Embryonic facial prominence (tissue), 1 donor: ENCODE measurements at regions not wholly inside any gene's neighbourhood (a gene's known extent, or its start where the extent isn't known, plus 50 kb on each side); places are given as distances from the start of the nearest gene placed in this dataset.
"Not testable (repeated sequence)": the region's sequence is repeated elsewhere in the genome, so short reads cannot be mapped to it uniquely, and the experiment has no call there.

ENCODE experiments used
- DNase-seq: peaks from one replicate; pipeline ENCODE4 v3.0.0-alpha.2; 2016; ENCODE audit errors: extremely low spot score

DNA sequence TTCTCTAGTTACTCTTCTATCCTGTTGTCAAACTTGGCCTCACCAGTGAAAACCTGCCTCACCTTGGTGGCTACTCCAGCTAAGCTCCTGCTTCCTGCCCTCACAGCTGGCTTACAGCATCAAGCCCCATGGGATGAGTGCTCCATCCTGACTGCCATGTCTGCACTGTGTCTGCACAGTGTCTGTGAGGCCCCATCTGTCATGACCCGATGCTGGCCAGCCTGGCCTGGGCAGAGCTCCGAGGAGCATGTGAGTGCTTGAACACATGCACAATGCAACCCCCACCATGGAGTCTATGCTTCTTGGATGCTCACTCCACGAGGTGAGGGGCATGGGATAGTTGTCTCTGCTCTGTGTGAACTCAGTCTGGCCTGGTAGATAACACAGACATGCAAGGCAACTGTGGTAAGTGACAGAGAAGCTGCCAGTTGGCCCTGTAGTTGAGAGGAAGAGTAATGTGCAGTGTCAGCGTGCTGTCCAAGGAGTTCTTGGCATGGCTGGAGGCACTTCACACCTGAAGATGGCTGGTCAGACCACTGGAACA is 207.1 kb upstream of the ZNF32 start:
- DNase-seq = no peak

DNA sequence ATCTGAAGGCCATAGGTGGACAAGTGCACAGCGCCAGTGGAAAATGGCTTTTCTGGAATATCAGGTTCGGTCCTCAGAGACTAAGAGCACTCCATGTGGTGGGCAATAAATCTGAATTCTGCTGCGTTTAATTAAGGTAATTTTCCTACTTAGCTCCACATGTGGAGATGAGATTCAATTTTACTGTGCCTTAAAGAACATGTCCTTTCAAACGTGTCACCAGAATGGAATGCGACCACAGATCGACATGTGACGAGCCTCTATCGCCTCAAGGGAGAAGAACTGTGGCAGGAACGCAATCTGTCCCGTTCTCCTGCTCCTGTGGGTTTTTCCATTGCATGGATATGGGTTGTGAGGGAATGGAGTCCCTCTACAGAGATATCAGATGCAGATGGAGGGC is 205.3 kb upstream of the ZNF32 start:
- DNase-seq = no peak

DNA sequence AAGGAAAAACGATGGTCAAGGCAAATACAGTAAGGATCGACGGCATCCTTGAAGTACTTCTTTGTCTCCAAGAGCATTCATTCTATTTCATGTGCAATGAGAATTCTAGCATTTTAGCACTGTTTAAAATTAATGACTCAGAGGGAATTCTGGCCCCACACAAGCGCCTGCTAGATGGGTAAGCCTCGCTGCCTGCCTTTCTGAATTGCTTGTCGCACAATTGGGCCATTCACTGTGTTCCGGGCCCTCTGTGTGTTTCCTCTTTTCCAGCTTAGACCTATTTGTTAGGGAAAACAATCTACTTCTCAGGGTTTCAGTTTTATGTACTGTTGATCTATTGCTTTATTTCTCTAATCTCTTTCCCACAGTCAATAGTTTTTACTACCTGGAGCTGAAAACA is 204.7 kb upstream of the ZNF32 start:
- no peak for DNase-seq

DNA sequence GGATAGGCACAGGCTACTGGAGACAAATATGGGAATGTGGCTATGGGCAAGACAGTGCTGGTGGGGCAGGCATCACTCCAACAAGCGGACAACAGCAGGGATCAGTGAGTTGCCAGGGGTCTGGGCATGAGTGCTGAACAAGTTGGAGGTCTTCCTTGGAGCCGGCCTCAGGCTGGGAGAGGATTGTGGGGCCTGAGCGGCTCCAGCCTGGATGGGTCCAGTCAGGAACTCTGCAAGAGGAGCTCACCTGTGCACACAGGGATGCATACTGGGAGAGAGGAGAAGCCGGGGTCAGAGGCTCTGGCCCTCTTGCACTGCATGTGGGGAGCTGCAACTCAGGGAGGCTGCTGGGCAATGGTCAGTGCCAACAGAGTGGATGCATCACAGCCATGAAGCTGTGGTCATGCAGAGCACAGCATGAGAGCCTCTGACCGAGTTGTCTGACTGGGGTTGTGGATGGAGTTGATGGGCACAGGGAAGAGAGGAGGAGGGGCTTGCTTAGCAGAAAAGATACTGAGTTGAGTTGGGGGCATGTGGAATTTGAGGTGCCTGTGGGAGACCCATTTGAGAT is 204.0 kb upstream of the ZNF32 start:
- no peak for DNase-seq

DNA sequence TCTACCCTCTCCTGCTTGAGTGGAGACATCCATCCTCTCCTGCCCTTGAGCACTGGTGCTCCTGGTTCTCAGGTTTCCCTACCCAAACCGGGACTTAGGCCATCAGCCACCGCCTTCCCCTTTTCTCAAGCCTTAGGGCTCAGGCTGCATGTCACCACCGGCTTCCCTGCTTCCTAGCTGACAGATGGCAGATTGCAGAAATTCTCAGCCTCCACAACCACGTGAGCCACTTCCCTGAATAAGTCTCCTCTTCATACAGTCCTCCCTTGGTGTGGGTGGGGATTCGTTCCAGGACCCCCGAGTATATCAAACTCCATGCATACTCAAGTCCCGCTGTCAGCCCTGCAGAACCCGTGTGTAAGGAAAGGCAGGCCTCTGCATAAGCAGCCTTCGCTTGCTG is 203.5 kb upstream of the ZNF32 start:
- DNase-seq = no peak

DNA sequence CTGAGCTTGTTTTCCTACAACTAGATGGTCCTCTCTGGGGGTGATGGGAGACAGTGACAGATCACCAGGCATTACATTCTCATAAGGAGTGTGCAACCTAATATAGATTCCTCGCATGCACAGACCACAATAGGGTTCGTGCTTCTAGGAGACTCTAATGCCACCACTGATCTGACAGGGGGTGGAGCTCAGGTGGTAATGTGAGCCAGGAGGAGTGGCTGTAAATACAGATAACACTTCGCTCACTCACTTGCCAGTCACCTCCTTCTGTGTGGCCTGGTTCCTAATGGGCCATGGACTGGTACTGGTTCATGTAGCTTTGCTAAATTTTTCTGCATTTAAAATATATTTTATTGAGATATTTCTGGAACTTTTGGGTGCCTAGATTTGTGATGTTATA is 202.3 kb upstream of the ZNF32 start:
- no peak for DNase-seq

DNA sequence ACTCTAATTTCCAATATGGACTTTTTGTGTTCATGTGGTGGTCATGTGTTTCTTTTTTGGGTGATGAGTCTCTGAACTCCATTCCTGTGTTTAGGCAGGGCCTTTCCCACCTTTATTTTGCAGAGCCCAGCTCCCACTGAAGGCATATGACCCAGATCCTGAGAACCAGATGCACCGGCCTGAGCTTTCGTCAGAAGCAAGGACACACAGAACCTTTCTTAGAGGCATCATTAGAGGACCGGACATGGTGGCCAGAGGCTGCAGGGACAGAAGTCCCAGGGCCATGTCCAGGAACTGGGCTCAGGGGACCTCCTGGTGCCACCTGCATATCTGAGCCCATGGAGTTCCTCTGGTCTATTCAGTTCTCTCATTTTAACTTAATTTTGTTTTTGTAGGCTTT is 200.9 kb upstream of the ZNF32 start:
- no peak for DNase-seq

DNA sequence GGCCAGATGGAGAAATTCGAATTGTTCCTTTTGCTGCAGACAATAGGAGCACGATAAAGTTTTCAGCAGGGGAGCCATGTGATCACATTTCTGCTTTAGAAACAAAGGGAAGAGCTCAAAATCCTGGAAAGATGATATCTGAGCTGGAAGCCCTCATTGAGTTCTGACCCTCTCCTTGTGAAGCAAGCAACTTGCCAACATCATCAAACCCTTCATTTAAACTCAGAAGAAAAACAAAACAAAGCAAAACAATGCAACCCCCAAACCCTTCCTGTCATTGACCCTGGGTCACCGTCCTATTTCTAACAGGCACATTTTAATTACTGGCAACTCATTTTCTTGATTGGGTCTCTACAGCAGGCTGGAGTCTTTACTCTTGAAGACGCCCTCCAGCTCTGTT is 198.3 kb upstream of the ZNF32 start:
- DNase-seq = no peak

DNA sequence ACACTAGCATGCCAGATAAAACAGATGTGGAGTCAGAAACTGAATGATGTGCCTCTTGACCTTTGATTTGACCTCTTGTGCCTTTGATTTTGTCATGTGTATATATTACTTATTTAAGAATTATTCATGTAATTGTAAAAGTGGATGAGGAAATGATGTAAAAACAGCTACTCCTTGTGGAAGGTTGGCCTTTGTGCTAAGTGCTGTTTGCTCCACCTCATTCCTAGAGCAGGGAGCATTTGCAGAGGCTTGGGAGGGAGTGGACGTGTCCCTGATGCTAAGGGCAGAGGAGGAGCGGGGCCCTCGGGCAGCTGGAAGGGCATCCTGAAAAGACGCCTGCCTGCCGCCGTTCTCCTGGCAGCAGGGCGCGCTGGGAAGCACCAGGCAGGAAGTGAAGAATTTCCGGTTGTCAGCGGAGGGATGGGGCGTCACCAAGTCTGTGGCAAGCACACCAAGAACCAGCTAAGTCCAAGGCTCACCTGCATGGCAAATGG is 197.6 kb upstream of the ZNF32 start:
- no peak for DNase-seq

DNA sequence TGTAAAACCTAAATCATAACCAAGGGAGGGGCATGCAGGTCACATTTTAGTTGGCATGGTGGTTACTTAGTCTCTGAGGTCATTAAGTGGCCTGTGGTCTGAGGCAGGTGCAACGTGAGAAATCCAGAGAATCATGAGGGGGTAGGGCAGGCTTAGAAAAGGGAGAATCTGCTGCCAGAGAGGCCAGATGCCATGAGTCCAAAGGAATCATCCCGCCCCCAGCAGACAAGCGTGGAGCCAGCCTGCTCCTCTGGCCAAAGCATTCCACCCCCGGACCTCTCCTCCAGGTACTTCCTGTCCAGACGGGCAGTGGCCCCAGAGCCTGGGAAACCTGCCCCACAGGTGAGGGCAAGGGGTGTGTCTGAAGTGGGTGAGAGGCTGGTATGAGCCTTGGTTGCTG is 196.4 kb upstream of the ZNF32 start:
- DNase-seq = no peak

DNA sequence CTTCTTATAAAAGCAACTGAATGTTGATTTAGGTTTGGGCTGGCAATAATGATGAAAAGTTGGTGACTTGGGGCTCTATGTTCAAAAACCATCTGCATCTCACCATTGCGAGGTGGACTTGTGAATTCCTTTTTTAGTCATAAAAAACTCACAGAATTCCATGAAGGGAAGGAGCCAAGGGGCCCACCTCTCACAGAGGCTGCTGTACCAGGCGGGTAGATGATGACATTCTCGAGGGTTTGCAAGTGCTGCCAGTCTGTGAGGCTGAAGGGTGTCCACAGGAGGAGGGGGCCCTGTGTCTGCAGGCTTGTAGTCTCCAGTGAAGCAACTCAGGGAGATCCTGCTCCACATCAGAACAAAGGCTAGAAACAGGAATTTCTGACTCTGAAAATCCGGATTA is 195.5 kb upstream of the ZNF32 start:
- no peak for DNase-seq

DNA sequence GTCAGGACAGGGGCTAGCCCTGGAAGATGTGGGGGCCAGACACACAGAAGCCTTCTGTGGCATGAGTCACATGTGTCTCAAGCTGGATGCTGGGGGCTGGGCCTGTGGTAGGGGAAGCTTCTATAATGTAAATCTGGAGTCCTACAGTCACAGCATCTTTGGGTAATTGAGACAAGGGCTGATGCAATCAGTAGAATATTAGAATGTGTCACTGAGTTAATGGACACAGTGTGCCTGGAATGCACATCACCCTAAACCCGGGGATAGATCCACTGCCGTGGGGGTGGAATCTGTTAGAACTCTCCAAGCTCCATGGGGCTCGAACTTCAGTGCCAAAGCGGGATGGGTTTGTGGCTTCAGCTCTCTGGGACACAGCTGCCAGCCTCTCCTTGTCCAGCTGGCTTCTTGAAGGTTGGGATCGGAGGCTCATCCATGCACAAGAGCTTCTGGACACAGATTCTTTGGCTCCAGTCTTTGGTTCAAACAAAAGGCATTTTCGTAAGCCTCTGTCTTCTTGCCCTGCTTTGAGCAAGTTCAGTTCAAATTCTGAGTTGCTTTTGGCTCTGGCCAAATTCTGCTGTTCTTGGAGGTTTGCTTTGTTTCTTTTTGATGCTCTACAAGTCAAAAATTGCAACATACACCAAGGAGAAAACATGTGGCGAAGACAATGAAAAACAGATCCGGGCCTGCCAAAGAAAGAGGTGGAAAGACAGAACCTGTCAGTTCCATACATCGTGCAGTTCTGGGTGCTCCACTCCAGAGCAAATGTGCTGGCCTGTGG is 194.8 kb upstream of the ZNF32 start:
- no peak for DNase-seq

DNA sequence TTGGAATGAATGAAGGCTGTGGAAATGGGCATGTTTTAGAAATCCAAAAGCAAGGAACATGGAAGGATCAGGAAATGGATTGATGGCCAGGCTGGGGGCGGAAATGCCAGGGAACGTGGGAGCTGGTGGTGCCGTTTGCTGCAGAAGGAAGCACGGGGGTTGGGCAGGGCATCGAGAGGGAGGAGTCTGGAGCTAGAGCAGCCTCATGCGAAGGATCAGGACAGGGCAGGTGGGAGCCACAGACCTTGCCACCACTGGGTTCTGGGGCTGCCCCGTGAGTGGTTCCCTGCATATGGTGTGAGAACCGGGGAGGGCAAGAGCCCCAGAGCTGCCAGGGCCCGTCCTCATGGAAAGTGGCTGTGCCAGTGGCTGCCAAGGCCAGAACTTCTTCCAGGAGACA is 193.8 kb upstream of the ZNF32 start:
- no peak for DNase-seq

DNA sequence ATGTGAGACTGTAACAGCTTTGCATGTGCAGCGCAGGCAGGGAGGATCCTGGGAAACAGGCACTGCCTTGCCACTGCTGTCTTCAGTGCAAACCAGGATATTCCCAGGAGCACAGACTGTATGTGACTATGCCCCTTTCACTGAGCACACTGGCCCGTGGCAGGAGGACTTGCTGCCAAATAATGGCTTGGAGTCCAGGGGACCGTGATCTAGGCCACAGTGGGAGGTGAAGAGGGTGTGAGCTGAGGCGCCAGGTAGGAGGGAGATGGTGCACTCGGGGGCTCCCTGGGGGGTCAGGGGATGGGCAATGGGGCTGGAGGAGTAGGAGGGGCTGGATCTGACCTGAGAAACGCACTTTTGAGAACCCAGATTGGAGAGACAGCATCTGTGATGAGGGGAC is 193.4 kb upstream of the ZNF32 start:
- no peak for DNase-seq

DNA sequence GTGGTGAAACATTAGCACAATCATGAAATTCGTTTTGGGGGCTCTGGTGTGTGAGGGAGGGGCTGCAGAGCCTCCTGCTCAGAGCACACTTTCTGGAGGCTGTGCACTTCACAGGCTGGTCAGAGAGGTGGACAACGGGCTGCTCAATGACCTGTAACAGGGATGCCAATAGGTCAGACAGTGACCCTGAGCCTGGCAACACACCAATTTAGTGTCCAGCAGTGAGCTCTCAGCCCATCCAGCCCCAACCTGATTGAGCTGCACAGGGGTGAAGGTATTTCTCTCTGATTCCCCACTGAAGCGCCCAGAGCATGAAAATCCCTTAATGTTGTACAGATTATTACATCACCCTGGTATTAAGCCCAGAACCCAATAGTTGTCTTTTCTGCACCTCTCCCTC is 191.3 kb upstream of the ZNF32 start:
- no peak for DNase-seq

DNA sequence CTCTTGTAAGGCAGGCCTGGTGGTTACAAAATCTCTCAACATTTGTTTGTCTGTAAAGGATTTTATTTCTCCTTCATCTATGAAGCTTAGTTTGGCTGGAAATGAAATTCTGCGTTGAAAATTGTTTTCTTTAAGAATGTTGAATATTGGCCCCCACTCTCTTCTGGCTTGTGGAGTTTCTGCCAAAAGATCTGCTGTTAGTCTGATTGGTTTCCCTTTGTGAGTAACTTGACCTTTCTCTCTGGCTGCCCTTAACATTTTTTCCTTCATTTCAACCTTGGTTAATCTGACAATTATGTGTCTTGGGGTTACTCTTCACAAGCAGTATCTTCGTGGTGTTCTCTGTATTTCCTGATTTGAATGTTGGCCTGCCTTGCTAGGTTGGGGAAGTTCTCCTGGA is 186.1 kb upstream of the ZNF32 start:
- DNase-seq = not testable (repeated sequence)

DNA sequence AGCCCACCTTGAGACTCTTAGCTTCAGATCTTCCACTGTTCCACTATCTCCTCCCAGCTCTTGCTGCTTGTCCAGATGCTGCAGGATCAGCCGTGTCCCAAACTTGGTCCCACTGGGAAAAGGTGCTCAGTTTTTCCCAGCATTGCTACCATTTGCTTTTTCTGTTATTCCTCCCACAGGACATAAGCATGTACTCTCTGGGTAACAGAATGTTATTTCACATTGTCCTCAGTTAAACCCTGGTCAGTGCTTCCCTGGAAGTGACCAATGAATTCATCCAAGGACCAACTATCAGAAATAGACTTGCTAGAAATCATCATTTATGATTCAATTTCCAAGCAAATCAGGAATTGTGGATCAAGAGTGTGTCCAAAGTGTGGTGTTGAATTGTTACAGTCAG is 179.2 kb upstream of the ZNF32 start:
- no peak for DNase-seq

DNA sequence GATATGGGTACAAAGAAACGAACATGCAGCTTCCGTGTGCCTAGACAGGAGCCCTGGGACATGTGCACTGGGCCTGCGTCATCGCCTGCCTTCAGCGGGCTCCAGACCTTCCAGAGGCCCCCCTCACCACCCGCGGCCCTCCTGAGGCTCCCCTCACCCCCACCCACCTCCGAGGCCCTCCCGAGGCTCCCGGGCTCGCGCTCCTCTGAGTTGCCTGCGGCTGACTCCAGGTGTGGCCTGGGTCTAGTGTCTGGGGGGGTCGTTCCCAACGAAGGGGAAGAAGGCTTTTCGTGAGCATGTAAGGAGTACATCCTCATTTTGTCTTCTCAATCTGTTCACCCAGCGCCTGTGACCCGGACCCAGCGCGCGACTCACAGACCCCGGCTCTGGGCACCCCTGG is 177.3 kb upstream of the ZNF32 start:
- DNase-seq = no peak

DNA sequence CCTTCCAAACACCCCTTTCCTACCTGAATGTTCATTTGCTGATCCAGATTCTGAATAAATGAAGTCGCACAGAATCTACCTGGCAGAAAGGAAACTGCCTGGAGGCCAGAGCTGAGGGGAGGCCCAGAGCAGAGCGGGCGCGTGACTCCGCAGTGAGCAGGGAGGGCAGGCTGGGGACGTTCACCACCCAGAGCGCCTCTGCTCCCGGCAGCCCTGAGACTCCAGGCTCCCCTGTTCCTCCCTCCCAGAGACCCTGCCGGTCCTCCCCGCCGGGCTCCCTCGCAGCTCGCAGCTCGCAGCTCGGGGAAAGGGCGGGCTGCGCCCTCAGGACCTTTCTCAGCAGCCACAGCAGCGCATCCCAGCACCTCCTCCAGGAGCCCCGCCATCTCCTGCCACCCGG is 176.7 kb upstream of the ZNF32 start:
- DNase-seq = no peak

DNA sequence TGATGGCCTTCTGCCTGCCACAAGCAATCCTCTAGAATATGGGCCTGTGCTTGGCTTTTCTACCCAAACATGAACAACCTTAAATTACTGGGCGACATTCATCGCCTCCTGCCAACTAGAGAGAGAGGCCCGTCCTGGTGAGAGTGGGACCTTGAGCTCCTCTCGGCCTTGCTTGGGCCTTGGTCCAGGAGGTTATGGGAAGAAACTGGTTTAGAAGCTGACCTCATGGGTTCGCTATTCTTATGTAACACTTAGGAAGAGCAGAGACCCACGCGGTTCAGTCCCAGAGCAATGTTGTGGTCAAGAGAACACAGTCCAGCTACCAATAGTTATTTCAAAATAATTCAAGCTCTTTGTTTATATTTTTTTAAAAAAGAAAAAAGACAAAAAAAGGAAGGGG is 176.3 kb upstream of the ZNF32 start:
- no peak for DNase-seq

DNA sequence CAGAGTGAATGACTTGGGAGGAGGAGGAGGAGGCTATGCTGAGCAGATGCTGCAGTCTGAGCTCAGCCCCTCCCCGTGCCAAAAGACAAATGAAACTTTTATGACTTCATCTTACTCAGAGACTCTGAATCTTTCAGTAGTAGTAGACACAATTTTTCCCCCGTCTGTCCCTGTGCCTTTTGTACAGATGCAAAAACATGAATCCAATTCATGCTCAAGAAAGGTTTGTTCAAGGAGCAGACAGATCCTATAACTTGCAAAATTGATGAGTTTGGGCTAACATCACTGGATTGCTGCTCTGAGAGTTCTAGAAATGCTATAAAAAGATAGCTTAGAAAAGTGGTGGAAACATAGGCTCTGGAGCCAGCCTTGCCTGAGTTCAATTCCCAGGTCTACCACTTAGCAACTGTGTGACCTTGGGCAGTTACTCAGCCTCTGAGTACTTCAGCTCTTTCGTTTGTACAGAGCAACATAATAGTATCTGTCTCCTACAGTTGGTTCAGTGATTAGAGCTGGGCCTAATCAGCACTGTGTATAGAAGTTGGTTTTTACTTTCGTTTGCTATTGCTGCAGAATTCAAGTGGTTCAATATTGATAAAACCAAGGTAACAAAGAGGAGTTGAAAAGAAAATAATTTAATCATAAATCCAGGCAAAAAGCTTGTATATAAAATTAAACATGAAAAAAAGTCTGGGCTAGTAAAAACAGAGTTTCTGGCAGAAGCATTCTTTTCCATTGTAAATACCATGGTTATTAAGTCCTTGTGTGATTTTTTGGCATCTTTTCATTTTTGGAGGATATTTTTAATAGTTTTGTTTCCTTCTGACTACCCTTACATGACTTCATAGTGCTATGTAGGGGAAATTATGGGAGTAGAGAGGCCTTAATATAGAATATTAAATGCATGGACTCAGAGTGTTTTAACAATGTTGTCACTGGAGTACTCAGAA is 174.2 kb upstream of the ZNF32 start:
- DNase-seq = peak; percentile 34

DNA sequence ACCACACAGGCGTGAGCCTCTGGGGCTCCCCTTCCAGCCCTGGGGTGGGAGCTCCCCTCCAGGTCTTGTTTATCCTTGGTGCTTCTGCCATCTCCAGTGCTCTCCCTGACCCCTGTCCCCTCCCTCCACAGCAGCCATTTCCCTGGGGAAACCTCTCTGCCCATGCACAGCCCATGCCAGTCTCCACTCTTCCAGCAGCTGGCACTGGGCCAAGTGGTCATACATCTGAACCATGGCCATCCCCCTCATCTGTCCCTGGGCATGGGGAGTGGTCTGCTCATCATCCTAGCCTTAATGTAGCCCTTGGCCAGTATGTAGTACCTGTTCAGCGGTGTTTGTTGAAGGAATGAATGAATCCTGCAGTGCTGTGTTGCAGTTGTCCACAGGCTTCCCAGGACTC is 172.4 kb upstream of the ZNF32 start:
- no peak for DNase-seq
